H1 (cell line): ENCODE measurements at regions not wholly inside any gene's neighbourhood (a gene's known extent, or its start where the extent isn't known, plus 50 kb on each side); places are given as distances from the start of the nearest gene placed in this dataset.

Experiments
- CTCF ChIA-PET: fragments of 300-600 bp; sonication (Branson Sonifier 250); formaldehyde crosslinking; loops from one replicate; lab custom pipeline; 2021; ENCODE audit not compliant: partially characterized antibody; lab: Charles Lee
- POLR2A ChIA-PET: fragments of 300-600 bp; sonication (Branson Sonifier 250); formaldehyde crosslinking; loops from one replicate; lab custom pipeline; 2021; ENCODE audit warnings: inconsistent platforms; ENCODE audit not compliant: partially characterized antibody; lab: Charles Lee
- DNase-seq, 2 experiments: peaks; one replicate each; pipeline versions ENCODE4 v3.0.0 to v3.0.0-alpha.2; 2010 to 2022; ENCODE audit warnings: low spot score in 2 of 2, low read depth in 1 of 2, mixed read lengths in 1 of 2
- FAIRE-seq: peaks from 2 replicates; lab custom pipeline; 2011; peaks lifted over from hg19 to GRCh38; lab: Jason Lieb, UNC
- H2AFZ ChIP-seq: 2 replicates; pipeline ENCODE4 v1.8.1; 2012; ENCODE audit warnings: low read length, inconsistent platforms
- H2AK5ac ChIP-seq: 2 replicates; pipeline ENCODE4 v1.6.1; 2013; ENCODE audit warnings: low read depth, low read length
- H2BK120ac ChIP-seq: replicated peaks from 2 replicates; pipeline ENCODE3; 2013; ENCODE audit warnings: low read depth, low read length, inconsistent platforms
- H2BK12ac ChIP-seq: 2 replicates; pipeline ENCODE4 v1.6.1; 2013; ENCODE audit warnings: low read depth, low read length
- H2BK15ac ChIP-seq: 2 replicates; pipeline ENCODE4 v1.6.1; 2013; ENCODE audit warnings: low read length
- H2BK20ac ChIP-seq: 2 replicates; pipeline ENCODE4 v1.6.1; 2013; ENCODE audit warnings: low read length
- H2BK5ac ChIP-seq: 2 replicates; pipeline ENCODE4 v1.6.1; 2013; ENCODE audit warnings: low read depth, low read length
- H3K14ac ChIP-seq: 2 replicates; pipeline ENCODE4 v1.6.1; 2013; ENCODE audit warnings: inconsistent platforms; ENCODE audit not compliant: insufficient read length
- H3K18ac ChIP-seq: 2 replicates; pipeline ENCODE4 v1.6.1; 2013; ENCODE audit warnings: low read length; ENCODE audit errors: extremely low read depth
- H3K23ac ChIP-seq: 2 replicates; pipeline ENCODE4 v1.6.1; 2013; ENCODE audit warnings: inconsistent platforms; ENCODE audit not compliant: insufficient read length
- H3K23me2 ChIP-seq: 2 replicates; pipeline ENCODE4 v1.6.1; 2013; ENCODE audit warnings: low read depth, low read length
- H3K27ac ChIP-seq: 2 replicates; pipeline ENCODE4 v1.6.1; 2011; ENCODE audit warnings: low read depth, low read length, inconsistent platforms
- H3K27me3 ChIP-seq, 4 experiments: replicated peaks in 1 of 4; 1 replicate in 1 of 4; 2 replicates in 3 of 4; pipeline versions ENCODE4 v1.6.1 to v1.8.1; 2011 to 2013; ENCODE audit warnings: low read length in 3 of 4, mild to moderate bottlenecking in 3 of 4, inconsistent platforms in 2 of 4, mixed read lengths in 2 of 4, moderate library complexity in 1 of 4; ENCODE audit not compliant: control insufficient read depth in 3 of 4, insufficient read depth in 3 of 4; ENCODE audit errors: extremely low read depth in 1 of 4
- H3K36me3 ChIP-seq, 4 experiments: 2 replicates each; pipeline versions ENCODE4 v1.6.1 to v1.8.1; 2011 to 2013; ENCODE audit warnings: mild to moderate bottlenecking in 4 of 4, low read length in 3 of 4, moderate library complexity in 2 of 4, control low read depth in 1 of 4, inconsistent platforms in 1 of 4; ENCODE audit not compliant: insufficient read depth in 4 of 4, control insufficient read depth in 2 of 4
- H3K4ac ChIP-seq: replicated peaks from 2 replicates; pipeline ENCODE3; 2013; ENCODE audit warnings: low read length, low read depth, mixed read lengths, inconsistent platforms; ENCODE audit not compliant: insufficient read length
- H3K4me1 ChIP-seq, 4 experiments: replicated peaks in 1 of 4; 1 replicate in 1 of 4; 2 replicates in 3 of 4; pipeline versions ENCODE4 v1.6.1 to v1.8.1; 2011 to 2013; ENCODE audit warnings: low read length in 3 of 4, inconsistent platforms in 2 of 4, mixed read lengths in 1 of 4; ENCODE audit not compliant: insufficient read depth in 4 of 4, control insufficient read depth in 3 of 4
- H3K4me2 ChIP-seq, 2 experiments: 2 replicates each; pipeline versions ENCODE4 v1.6.1 to v1.8.1; 2011 to 2013; ENCODE audit warnings: low read depth in 2 of 2, low read length in 2 of 2, control low read depth in 1 of 2, inconsistent platforms in 1 of 2, mild to moderate bottlenecking in 1 of 2; ENCODE audit not compliant: insufficient read depth in 1 of 2
- H3K4me3 ChIP-seq, 4 experiments: fragments of 200-600, 300-600 bp in 1 of 4; sonication (generic), shearing (Covaris generic), sonication (Bioruptor Twin) in 1 of 4; 2 replicates each; pipeline versions ENCODE4 v1.5.1 to v1.8.1; 2011 to 2016; ENCODE audit warnings: low read length in 4 of 4, low read depth in 3 of 4, control low read depth in 2 of 4, inconsistent platforms in 2 of 4, mild to moderate bottlenecking in 2 of 4, mixed read lengths in 1 of 4, moderate library complexity in 1 of 4; ENCODE audit not compliant: insufficient read depth in 2 of 4; ENCODE audit errors: extremely low read depth in 1 of 4
- H3K56ac ChIP-seq: replicated peaks from 2 replicates; pipeline ENCODE3; 2013; ENCODE audit warnings: low read depth, mild to moderate bottlenecking, mixed read lengths, low read length, inconsistent platforms; ENCODE audit not compliant: insufficient read length
- H3K79me1 ChIP-seq: 2 replicates; pipeline ENCODE4 v1.6.1; 2013; ENCODE audit warnings: low read depth, low read length, control low read depth
- H3K79me2 ChIP-seq, 2 experiments: 2 replicates each; pipeline versions ENCODE4 v1.6.1 to v1.8.1; 2012 to 2013; ENCODE audit warnings: low read length in 2 of 2, mild to moderate bottlenecking in 2 of 2, inconsistent platforms in 1 of 2; ENCODE audit not compliant: insufficient read depth in 2 of 2, control insufficient read depth in 1 of 2
- H3K9ac ChIP-seq, 4 experiments: replicated peaks in 1 of 4; 1 replicate in 1 of 4; 2 replicates in 3 of 4; pipeline versions ENCODE4 v1.6.1 to v1.8.1; 2011 to 2013; ENCODE audit warnings: low read depth in 3 of 4, low read length in 3 of 4, control low read depth in 2 of 4, mild to moderate bottlenecking in 2 of 4, moderate library complexity in 2 of 4, inconsistent platforms in 1 of 4; ENCODE audit errors: extremely low read depth in 1 of 4
- H3K9me3 ChIP-seq, 2 experiments: 2 replicates each; pipeline versions ENCODE4 v1.6.1 to v1.8.1; 2012 to 2013; ENCODE audit warnings: mild to moderate bottlenecking in 2 of 2, moderate library complexity in 2 of 2, control low read depth in 1 of 2, inconsistent platforms in 1 of 2, low read depth in 1 of 2, low read length in 1 of 2, mixed read lengths in 1 of 2; ENCODE audit not compliant: insufficient read depth in 2 of 2
- H4K20me1 ChIP-seq, 2 experiments: replicated peaks in 1 of 2; 2 replicates each; pipeline versions ENCODE3 to v1.8.1; 2011 to 2013; ENCODE audit warnings: inconsistent platforms in 2 of 2, low read length in 2 of 2, mild to moderate bottlenecking in 1 of 2; ENCODE audit not compliant: insufficient read depth in 2 of 2, control insufficient read depth in 1 of 2
- H4K5ac ChIP-seq: 2 replicates; pipeline ENCODE4 v1.6.1; 2013; ENCODE audit warnings: low read length, low read depth, mixed read lengths, inconsistent platforms; ENCODE audit not compliant: insufficient read length
- H4K8ac ChIP-seq: 2 replicates; pipeline ENCODE4 v1.8.0; 2013; ENCODE audit warnings: mild to moderate bottlenecking, moderate library complexity, low read length, inconsistent platforms; ENCODE audit not compliant: insufficient read depth; ENCODE audit errors: extremely low read depth
- H4K91ac ChIP-seq: replicated peaks from 2 replicates; pipeline ENCODE3; 2013; ENCODE audit warnings: low read length, mixed read lengths, inconsistent platforms; ENCODE audit not compliant: insufficient read length
- BCL11A ChIP-seq, 2 experiments: IDR thresholded peaks; one replicate each; pipeline ENCODE4 v1.6.1; 2011; ENCODE audit warnings: low read depth in 2 of 2, low read length in 2 of 2, mild to moderate bottlenecking in 2 of 2
- CTBP2 ChIP-seq: IDR thresholded peaks from 2 replicates; pipeline ENCODE4 v1.7.0; 2011; ENCODE audit warnings: borderline replicate concordance, mild to moderate bottlenecking, moderate library complexity, mixed read lengths, low read length; ENCODE audit not compliant: insufficient read depth, insufficient read length
- EGR1 ChIP-seq: IDR thresholded peaks from 2 replicates; pipeline ENCODE4 v1.6.1; 2011; ENCODE audit warnings: low read depth, low read length, borderline replicate concordance
- JUN ChIP-seq: IDR thresholded peaks from 2 replicates; pipeline ENCODE4 v1.6.1; 2011; ENCODE audit warnings: low read depth, mild to moderate bottlenecking, improper control_type of control experiment, low read length
- KDM5A ChIP-seq: fragments of 200-600 bp; IDR thresholded peaks from 2 replicates; pipeline ENCODE4 v1.7.1; 2012; ENCODE audit warnings: mild to moderate bottlenecking, low read length, inconsistent platforms, mixed read lengths
- POU5F1 ChIP-seq: IDR thresholded peaks from 2 replicates; pipeline ENCODE4 v1.6.1; 2011; ENCODE audit warnings: low read depth, mild to moderate bottlenecking, low read length, moderate library complexity
- RBBP5 ChIP-seq: IDR thresholded peaks from 2 replicates; pipeline ENCODE4 v1.7.1; 2012; ENCODE audit warnings: low read depth, mild to moderate bottlenecking, inconsistent platforms, low read length, moderate library complexity, borderline replicate concordance
- RFX5 ChIP-seq: IDR thresholded peaks from 2 replicates; pipeline ENCODE4 v1.6.1; 2011; ENCODE audit warnings: low read depth, low read length, improper control_type of control experiment, borderline replicate concordance
- RNF2 ChIP-seq: fragments of 200-900, 300-1000 bp; sonication (generic); IDR thresholded peaks from 2 replicates; pipeline ENCODE4 v1.7.1; 2016; ENCODE audit warnings: borderline replicate concordance, low read depth, mild to moderate bottlenecking, antibody characterized with exemption, low read length; ENCODE audit not compliant: poor library complexity, severe bottlenecking; ENCODE audit errors: missing control alignments
- RXRA ChIP-seq: IDR thresholded peaks from 2 replicates; pipeline ENCODE4 v1.6.1; 2011; ENCODE audit warnings: low read depth, mild to moderate bottlenecking, low read length, moderate library complexity; ENCODE audit not compliant: insufficient read depth
- SIRT6 ChIP-seq: IDR thresholded peaks from one replicate; pipeline ENCODE4 v1.7.1; 2012; ENCODE audit warnings: low read length, inconsistent platforms
- SIX5 ChIP-seq: IDR thresholded peaks from 2 replicates; pipeline ENCODE4 v1.6.1; 2011; ENCODE audit warnings: mild to moderate bottlenecking, low read depth, low read length
- SP4 ChIP-seq: IDR thresholded peaks from 2 replicates; pipeline ENCODE4 v1.6.1; 2012; ENCODE audit warnings: low read length, inconsistent platforms
- TAF1 ChIP-seq: IDR thresholded peaks from 2 replicates; pipeline ENCODE4 v1.6.1; 2011; ENCODE audit warnings: mild to moderate bottlenecking, low read depth, low read length
- TCF12 ChIP-seq: IDR thresholded peaks from 2 replicates; pipeline ENCODE4 v1.6.1; 2011; ENCODE audit warnings: low read depth, mild to moderate bottlenecking, low read length
- TEAD4 ChIP-seq: IDR thresholded peaks from 2 replicates; pipeline ENCODE4 v1.6.1; 2012; ENCODE audit warnings: low read depth, low read length, inconsistent platforms, mixed read lengths
- WGBS, 2 experiments: shearing (Covaris generic) in 1 of 2; methylation state at CpG; one replicate each; pipeline versions ENCODE4 v1.1.6 to v1.1.7; 2013 to 2015; ENCODE audit warnings: low lambda C conversion rate in 2 of 2, mixed read lengths in 2 of 2, inconsistent platforms in 1 of 2, low coverage in 1 of 2, missing lambda C conversion rate in 1 of 2; ENCODE audit not compliant: insufficient replicate concordance in 2 of 2, insufficient coverage in 1 of 2, insufficient read length in 1 of 2; ENCODE audit errors: extremely low coverage in 1 of 2, missing lambda C conversion rate in 1 of 2; 5-methylcytosine and 5-hydroxymethylcytosine counted together

DNA sequence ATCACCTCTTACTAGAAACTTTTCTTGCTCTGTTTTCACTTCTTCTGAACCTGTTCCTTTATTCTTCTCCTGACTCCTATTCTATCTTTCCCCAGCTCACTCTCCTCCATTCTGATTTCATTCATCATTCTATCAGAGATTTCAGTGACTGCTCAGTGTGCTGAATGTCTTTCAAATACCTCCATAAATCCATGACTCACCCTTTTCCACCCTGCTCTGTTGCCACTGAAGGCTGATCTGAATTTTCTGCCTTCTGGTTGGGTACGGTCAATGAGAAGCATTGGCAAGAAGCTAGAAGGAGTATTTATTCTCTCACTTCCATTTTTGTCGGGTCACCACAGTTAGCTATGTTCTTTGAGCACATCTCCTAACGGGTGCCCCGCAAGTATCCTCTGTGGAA is 265.9 kb downstream of the CBLL2 start:
- Histone ChIP-seq H2AK5ac (no peak overlapping the region), H3K27ac (no peak overlapping the region), H2AFZ (no peak overlapping the region), H3K23ac (no peak overlapping the region), H4K8ac (no peak overlapping the region), H3K14ac (no peak overlapping the region), H2BK5ac (no peak overlapping the region), H3K4me2 (no peak overlapping the region), H2BK12ac (no peak overlapping the region), H2BK120ac (no peak overlapping the region), H4K20me1 (no peaks in the 10 kb centered on the region), H3K9ac (no peak overlapping the region), H3K4me3 (no peak overlapping the region)
- WGBS, 2 experiments = 75% methylated on average over 4 of the region's 4 CpGs; no CpG with 5 or more reads in 1 of the 2 experiments
- DNase-seq = no peak
- TF ChIP-seq BCL11A (IDR thresholded peaks at IDR 0.05; ENCODE audit: low read depth in 2 of 2, low read length in 2 of 2) (no peak), SP4 (no peak), CTBP2 (no peak), POU5F1 (no peak), SIRT6 (no peak), TCF12 (no peak), RNF2 (no peak), TAF1 (no peak), JUN (no peak), RBBP5 (no peak), EGR1 (no peak), RXRA (no peak), TEAD4 (no peak), KDM5A (no peak), SIX5 (no peak), RFX5 (no peak)
- TF ChIP-seq, all 59 proteins: peak for 0
- no peak overlapping the region for H4K91ac ChIP-seq
- no peak for FAIRE-seq
- H3K18ac ChIP-seq = no peak overlapping the region
- no peak overlapping the region for H3K56ac ChIP-seq
- H3K79me1 ChIP-seq = no peaks in the 10 kb centered on the region
- H3K23me2 ChIP-seq = no peaks in the 10 kb centered on the region
- H3K27me3 ChIP-seq = no peaks in the 10 kb centered on the region
- ChIA-PET POLR2A (no interaction called here), CTCF (no interaction called here)
- H2BK15ac ChIP-seq = no peak overlapping the region
- H3K79me2 ChIP-seq = no peaks in the 10 kb centered on the region
- no peak overlapping the region for H2BK20ac ChIP-seq
- no peaks in the 10 kb centered on the region for H3K9me3 ChIP-seq
- no peak overlapping the region for H4K5ac ChIP-seq
- H3K4me1 ChIP-seq = no peaks in the 10 kb centered on the region
- no peaks in the 10 kb centered on the region for H3K36me3 ChIP-seq
- H3K4ac ChIP-seq = no peak overlapping the region
